Loucy (cell line): ENCODE measurements at regions not wholly inside any gene's neighbourhood (a gene's known extent, or its start where the extent isn't known, plus 50 kb on each side); places are given as distances from the start of the nearest gene placed in this dataset.

Source experiments
- CTCF ChIP-seq: fragments of 200-600 bp; sonication (generic); conservative IDR thresholded peaks from 2 replicates; pipeline ENCODE4 v1.5.1; 2014; ENCODE audit warnings: mild to moderate bottlenecking, antibody characterized with exemption, low read length
- EZH2phosphoT487 ChIP-seq: fragments of 200-600 bp; IDR thresholded peaks from 2 replicates; pipeline ENCODE4 v1.6.1; 2018; ENCODE audit warnings: antibody characterized with exemption, mild to moderate bottlenecking, moderate library complexity, borderline replicate concordance

- TF ChIP-seq CTCF = no peak
- TF ChIP-seq EZH2phosphoT487 = no peak
Observed at GRCh38 chr7:3176112-3177000, 124.7 kb upstream of the SDK1 start.
